HCT116 (cell line): ENCODE measurements at regions not wholly inside any gene's neighbourhood (a gene's known extent, or its start where the extent isn't known, plus 50 kb on each side); places are given as distances from the start of the nearest gene placed in this dataset.

ENCODE experiments used
- ATF3 ChIP-seq: IDR thresholded peaks from 2 replicates; pipeline ENCODE4 v1.6.1; 2012
- CTCF ChIP-seq, 3 experiments: fragments of 200-600 bp in 1 of 3; sonication (generic) in 1 of 3; IDR thresholded peaks in 2 of 3; conservative IDR thresholded peaks in 1 of 3; 2 replicates each; pipeline ENCODE4 v1.5.1; 2012 to 2017; ENCODE audit warnings: low read depth in 2 of 3, low read length in 2 of 3, antibody characterized with exemption in 1 of 3, borderline replicate concordance in 1 of 3, control low read depth in 1 of 3, mild to moderate bottlenecking in 1 of 3, mixed read lengths in 1 of 3, mixed run types in 1 of 3, moderate library complexity in 1 of 3; ENCODE audit not compliant: insufficient read depth in 1 of 3
- ELF1 ChIP-seq: IDR thresholded peaks from 2 replicates; pipeline ENCODE4 v1.6.1; 2012; ENCODE audit warnings: low read depth, borderline replicate concordance
- FOSL1 ChIP-seq: IDR thresholded peaks from 2 replicates; pipeline ENCODE4 v1.6.1; 2012; ENCODE audit warnings: low read depth
- POLR2A ChIP-seq: IDR thresholded peaks from 2 replicates; pipeline ENCODE4 v1.7.0; 2011; ENCODE audit warnings: borderline replicate concordance; ENCODE audit not compliant: insufficient read depth, insufficient read length; ENCODE audit errors: extremely low read depth
- POLR2AphosphoS5 ChIP-seq: IDR thresholded peaks from 2 replicates; pipeline ENCODE4 v1.6.1; 2011; ENCODE audit warnings: mild to moderate bottlenecking, low read depth, low read length, moderate library complexity
- YY1 ChIP-seq: IDR thresholded peaks from 2 replicates; pipeline ENCODE4 v1.6.1; 2011; ENCODE audit warnings: low read length, low read depth, moderate library complexity, mild to moderate bottlenecking; ENCODE audit not compliant: insufficient replicate concordance; ENCODE audit errors: extremely low read depth
- ZNF274 ChIP-seq: fragments of 200-500 bp; sonication (Bioruptor generic); IDR thresholded peaks from 2 replicates; pipeline ENCODE4 v1.6.1; 2014; ENCODE audit warnings: mild to moderate bottlenecking, low read depth, low read length, inconsistent platforms
- TF ChIP-seq, protein P1 (sequence below): IDR thresholded peaks from 2 replicates; pipeline ENCODE4 v1.6.1; 2012; ENCODE audit warnings: low read depth

- no peak for TF ChIP-seq CTCF (IDR thresholded peaks at IDR 0.05 in 2 of 3, conservative IDR thresholded peaks at IDR 0.05 in 1 of 3; ENCODE audit: borderline replicate concordance in 1 of 3, insufficient read depth in 1 of 3, low read depth in 2 of 3, low read length in 2 of 3)
- TF ChIP-seq POLR2AphosphoS5: no peak
- no peak for TF ChIP-seq ATF3
- no peak for TF ChIP-seq ZNF274
- no peak for TF ChIP-seq YY1
- TF ChIP-seq, protein P1, sequence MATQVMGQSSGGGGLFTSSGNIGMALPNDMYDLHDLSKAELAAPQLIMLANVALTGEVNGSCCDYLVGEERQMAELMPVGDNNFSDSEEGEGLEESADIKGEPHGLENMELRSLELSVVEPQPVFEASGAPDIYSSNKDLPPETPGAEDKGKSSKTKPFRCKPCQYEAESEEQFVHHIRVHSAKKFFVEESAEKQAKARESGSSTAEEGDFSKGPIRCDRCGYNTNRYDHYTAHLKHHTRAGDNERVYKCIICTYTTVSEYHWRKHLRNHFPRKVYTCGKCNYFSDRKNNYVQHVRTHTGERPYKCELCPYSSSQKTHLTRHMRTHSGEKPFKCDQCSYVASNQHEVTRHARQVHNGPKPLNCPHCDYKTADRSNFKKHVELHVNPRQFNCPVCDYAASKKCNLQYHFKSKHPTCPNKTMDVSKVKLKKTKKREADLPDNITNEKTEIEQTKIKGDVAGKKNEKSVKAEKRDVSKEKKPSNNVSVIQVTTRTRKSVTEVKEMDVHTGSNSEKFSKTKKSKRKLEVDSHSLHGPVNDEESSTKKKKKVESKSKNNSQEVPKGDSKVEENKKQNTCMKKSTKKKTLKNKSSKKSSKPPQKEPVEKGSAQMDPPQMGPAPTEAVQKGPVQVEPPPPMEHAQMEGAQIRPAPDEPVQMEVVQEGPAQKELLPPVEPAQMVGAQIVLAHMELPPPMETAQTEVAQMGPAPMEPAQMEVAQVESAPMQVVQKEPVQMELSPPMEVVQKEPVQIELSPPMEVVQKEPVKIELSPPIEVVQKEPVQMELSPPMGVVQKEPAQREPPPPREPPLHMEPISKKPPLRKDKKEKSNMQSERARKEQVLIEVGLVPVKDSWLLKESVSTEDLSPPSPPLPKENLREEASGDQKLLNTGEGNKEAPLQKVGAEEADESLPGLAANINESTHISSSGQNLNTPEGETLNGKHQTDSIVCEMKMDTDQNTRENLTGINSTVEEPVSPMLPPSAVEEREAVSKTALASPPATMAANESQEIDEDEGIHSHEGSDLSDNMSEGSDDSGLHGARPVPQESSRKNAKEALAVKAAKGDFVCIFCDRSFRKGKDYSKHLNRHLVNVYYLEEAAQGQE: no peak
- no peak for TF ChIP-seq ELF1
- no peak for TF ChIP-seq FOSL1
- TF ChIP-seq POLR2A: no peak
Measured at GRCh38 chr6:118382126-118382525, 166.0 kb upstream of the PLN start.
